ENCODE measurements at regions not wholly inside any gene's neighbourhood (a gene's known extent, or its start where the extent isn't known, plus 50 kb on each side); places are given as distances from the start of the nearest gene placed in this dataset.

GRCh38 chr1:38536089-38536488, 323.5 kb downstream of the RRAGC start:
- no peak for DNase-seq

- no peak for DNase-seq
Observed at GRCh38 chr1:38534473-38534823, 325.1 kb downstream of the RRAGC start.

DNA sequence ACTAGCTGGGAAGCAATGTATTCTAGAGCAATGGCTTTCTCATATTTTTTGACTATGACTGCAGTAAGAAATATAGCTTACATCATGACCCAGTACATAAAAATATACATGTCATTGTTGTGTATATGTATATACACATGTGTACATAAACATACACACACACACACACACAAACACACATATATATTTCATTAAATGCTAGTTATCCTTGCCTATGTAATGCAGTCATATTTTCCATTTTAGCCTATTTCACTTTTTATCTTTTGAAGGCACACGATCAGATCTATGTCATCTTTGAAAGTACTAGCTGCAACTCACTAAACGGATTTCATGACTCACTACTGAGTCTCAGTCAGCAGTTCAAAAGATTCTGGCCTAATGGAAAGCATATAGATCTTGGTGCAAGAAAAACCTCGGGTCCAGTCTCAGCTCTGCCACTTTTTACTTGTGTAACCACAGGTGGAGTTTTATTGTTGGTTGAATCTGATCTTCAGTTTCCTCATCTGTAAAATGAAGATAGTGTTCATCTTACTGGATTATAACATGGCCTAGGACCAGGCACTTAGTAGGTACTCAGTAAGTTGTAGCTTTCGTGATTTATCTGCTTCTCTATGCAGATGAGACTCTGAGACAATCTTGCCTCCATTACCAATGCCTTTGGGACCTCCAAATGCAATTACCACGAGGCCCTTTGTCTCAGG, 325.6 kb downstream of the RRAGC start:
- no peak for DNase-seq

- DNase-seq: no peak
Observed at GRCh38 chr1:38530957-38531356, 328.6 kb downstream of the RRAGC start.

DNA sequence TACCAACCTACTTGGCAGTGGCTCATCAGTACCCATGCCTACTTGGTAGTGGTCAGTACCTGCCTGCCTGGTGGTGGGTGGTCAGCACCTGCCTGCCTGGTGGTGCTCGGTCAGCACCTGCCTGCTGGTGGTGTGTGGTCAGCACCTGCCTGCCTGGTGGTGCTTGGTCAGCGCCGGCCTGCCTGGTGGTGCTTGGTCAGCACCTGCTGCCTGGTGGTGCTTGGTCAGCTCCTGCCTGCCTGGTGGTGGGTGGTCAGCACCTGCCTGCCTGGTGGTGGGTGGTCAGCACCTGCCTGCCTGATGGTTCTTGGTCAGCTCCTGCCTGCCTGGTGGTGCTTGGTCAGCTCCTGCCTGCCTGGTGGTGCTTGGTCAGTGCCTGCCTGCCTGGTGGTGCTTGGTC, 329.6 kb downstream of the RRAGC start:
- DNase-seq: no peak

GRCh38 chr1:38529391-38529790, 330.2 kb downstream of the RRAGC start:
- DNase-seq: no peak

DNA sequence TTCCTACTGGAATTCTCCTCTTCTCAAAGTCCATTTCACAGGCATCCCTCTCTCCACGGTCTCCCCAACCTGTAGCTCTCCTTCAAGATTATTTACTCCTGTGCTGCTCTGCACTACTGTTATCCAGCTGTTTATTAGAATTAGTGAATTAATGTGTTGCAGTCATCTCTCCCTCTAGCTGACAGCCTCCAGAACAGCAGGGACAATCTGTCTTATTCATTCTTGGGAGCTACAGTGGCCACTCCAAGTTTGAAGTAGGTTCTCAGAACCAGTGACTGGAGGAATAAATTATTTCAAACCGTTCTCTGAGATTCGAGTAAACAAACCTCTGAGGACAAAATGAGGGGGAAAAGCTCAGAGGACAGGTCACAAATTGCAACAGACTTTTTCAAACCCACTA, 330.9 kb downstream of the RRAGC start:
- no peak for DNase-seq

DNA sequence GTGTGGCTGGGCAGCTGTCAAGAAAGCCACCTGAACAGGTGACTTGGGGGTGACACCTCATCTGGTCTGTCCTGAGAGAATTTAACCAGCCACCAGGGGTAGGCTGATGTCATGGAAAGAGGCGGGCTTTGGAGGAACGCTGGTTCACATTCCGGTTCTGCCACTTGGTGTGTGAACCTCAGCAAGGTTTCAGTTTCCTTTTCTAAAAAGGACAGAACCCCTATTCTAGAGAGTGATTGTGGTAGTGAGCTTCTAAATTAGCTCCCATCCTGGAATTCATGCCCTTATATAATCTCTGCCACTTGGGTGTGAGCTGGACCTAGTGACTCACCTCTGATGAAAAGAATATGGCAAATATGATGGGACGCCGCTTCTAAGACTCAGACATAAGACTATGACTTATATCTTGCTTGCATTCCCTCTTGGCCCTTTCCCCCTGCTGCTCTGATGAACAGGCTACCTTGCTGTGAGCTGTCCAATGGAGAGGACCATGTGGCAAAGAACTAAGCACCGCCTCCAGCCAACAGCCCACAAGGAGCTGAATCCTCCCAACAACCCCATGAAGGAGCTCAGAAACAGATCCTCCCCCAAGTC, 332.1 kb downstream of the RRAGC start:
- no peak for DNase-seq

- no peak for DNase-seq
Observed at GRCh38 chr1:38526046-38526445, 333.5 kb downstream of the RRAGC start.

DNA sequence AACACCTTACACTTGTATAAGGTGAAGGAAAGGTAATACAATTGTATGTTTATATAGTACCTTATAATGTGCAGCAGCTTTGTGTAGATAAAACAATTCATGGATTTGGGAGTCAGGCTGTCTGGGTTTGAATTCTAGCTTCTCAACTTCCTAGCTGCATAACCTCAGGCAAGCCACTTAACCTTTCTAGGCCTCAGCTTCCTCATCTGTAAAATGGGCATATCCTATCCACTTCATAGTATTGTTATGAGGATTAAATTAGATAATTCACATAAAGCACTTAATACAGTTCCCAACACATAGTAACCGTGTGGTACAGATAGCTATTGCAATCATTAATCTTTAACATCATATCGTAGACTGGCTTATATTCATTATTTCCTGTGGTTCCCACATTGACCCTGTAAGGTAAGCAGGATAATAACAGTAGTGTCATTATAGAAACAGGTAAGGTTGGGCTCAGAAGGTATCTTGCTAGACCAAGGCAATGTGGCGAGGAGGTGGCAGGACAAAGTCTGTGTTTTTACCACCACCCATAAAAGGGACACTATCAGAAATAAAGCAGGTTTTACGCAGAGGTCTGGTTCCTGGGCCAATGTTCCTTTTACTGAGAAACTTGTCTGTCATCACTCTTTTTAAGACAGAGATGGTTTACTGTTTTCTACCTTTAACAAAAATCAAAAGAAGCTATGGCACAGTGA, 334.1 kb downstream of the RRAGC start:
- DNase-seq: no peak

- DNase-seq: no peak
Observed at GRCh38 chr1:38524025-38524641, 335.4 kb downstream of the RRAGC start.

- no peak for DNase-seq
Observed at GRCh38 chr1:38523568-38523939, 336.0 kb downstream of the RRAGC start.

DNA sequence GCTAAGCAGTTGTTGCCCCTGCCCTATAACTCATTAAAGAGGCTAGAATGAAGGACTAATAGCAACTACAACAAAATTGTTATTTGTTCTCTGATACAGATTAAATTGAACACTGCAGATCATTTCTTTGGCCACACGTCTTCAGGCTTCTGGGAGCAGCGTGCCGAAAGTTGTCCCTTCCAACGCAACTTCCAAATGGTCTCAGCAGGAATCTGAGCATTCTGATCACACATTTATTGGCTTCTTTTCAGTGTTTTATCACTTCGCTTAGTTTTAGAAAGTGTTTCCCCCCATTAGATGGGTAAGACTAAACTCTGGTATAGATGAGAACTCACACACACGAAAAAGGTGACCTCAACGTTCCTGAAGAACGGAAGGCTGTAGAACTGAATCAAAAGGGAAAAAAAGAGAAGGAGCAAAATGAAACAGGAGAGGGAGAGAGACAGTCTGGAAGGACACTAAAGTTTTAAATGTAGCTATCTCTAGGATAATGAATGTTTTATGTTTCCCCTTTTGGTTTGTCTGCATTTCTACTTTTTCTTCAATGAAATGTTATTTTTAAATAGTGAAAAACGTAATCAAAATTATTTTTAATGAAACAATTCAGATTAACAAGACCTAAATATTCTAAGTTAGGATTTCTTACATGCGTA, 336.5 kb downstream of the RRAGC start:
- no peak for DNase-seq

DNA sequence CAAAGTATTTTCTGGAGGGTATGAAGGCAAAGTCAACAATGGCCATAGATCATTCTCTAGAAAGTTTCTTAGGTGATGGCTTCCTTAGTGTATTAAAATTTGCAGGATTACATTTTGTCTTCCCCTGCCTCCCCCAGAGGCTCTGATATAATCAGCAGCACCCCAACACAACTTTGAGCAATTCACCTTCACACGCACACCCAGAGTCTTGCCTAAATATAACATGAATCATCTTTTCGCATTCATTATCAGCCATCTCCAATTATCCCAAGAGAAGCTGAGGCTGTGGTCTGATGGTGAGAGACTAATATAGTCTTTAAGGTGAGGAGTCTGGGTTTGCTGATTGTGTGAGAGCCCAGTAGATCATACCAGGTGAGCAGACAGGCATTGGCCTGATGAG, 343.0 kb downstream of the RRAGC start:
- no peak for DNase-seq

- DNase-seq: no peak
Observed at GRCh38 chr1:38512789-38513188, 346.8 kb downstream of the RRAGC start.

GRCh38 chr1:38512024-38512767, 347.4 kb downstream of the RRAGC start:
- no peak for DNase-seq

DNA sequence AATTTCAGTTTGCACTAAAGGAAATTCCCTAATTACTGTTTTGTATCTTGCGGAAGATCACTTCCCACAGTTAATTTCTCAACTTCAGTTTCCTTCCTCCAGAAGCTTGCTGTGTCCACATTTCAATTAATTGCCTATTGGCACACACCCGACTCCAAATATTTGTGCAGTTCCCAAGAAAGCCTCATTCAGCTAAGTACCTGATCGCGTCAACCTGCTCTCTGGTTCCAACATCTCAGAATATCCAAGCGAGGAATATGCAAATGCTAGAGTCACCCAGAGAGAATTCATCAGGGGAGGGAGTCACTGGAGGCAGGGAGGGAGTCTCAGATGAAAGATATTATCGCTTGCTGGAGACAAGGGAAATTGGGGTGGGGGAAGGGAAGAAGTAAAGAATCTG, 351.3 kb downstream of the RRAGC start:
- no peak for DNase-seq

- no peak for DNase-seq
Observed at GRCh38 chr1:38507563-38507962, 352.0 kb downstream of the RRAGC start.

DNA sequence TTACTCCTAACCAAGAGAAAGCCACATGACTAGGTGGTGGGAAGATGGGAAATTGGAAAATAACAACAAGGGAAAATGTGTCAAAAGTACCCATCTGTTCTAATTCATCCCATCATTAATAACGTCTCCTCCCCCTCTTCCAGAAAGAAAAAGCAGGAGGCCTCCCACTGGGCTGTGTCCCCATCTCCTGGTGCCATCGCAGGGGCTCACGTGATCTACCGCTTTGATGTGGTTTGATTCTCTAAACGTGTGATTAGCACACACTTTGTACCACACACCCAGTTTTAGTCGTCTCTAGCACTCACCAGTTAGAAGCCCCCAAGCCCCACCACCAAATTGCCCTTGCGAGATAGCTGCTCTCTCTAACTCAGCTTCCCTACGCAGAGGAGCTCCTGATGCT, 353.6 kb downstream of the RRAGC start:
- no peak for DNase-seq

DNA sequence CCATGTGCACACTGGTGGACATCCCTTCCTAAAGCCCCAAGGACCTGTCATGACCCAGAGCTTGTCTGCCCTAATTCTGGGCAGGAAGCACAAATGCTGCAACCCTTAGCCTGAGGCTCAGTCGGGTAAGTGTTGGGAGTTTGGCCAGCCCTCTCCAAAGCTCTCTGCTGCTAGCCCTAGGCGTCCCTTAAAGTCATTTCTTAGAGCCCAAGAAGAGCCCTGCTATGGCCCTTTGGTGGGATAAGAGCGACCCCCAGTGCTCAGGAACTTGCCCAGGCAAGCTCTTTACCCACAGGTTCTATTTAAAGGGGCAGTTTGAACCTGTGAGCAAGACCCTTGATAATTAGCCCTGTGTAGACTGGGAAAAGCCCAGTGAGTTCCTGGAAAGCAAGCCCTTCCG, 356.8 kb downstream of the RRAGC start:
- no peak for DNase-seq

DNA sequence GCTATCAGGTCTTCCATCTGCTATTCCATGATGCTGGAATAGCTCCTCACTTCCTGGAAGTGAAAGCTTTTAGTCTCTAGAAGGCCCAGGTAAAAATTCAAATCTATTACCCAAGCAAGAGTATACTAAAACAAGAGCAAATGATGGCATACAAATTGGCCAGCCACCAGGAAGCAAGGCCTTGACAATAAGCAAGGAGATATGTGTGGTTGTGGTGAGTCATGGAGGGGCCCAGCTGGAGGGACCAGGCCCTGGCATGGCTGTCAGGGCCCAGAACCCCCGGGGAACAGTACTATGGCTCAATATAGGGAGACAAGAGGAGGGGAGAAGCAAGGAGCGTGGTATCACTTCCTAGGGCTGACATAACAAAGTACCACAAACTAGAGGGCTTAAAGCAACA, 358.7 kb downstream of the RRAGC start:
- DNase-seq: no peak

DNA sequence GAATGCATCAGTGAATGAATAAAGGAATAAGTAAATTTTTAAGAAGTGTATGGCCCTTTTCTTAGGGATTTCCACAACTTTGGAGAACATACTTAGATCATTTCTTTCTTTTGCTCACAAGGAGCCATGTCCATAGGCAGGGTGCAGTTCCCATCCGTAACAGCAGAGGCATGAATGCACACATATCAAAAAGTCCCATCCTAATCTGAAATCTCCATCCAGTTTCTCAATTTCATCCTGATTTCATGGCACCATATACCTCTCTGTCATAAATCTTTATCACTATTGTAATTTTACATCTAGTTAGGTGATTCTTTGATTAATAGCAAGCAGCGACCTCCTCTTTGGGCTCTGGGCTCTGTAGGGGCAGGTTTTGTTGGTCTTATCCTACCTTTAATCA, 359.2 kb downstream of the RRAGC start:
- no peak for DNase-seq

DNA sequence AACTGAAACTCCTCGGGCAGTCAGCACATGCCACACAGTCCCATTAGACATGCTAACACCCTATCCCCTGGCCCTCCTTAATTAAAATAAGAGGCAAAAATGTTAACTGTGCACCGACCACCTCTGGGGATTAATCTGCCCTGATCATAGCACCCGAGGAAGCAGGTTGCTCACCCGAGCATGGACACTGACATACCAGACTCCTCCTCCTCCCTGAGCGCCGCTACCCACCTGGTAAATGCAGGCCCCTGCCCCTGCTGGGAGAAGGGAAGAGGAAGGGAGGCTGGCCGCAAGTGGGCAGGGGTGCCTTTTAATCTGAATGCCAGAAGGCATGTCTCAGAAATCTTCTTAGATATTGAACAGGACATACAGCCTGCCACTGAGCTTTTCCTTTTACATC, 360.9 kb downstream of the RRAGC start:
- no peak for DNase-seq

All from femur (tissue), 1 donor.